ENCODE measurements at regions not wholly inside any gene's neighbourhood (a gene's known extent, or its start where the extent isn't known, plus 50 kb on each side); places are given as distances from the start of the nearest gene placed in this dataset.

DNA sequence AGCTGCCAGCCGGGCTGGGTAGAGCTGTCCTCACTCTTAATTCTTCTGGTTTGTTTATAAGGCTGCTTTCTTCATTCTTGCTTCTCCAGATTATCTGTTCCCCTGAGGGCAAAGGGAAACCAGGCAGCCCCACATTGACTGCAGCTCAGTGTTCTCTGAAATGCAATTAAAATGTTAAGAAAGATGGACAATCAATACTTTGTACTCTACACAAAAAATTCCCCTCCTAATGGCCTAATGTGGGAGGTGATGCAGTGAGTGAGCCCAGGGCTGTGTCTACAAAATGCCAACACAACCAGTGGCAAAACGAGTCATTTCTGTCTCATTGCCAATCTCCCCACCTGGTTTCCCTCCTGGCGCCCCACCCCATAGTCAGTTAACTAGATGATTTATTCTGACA is 541.7 kb upstream of the RAB6C start:
- TF ChIP-seq, protein P1, sequence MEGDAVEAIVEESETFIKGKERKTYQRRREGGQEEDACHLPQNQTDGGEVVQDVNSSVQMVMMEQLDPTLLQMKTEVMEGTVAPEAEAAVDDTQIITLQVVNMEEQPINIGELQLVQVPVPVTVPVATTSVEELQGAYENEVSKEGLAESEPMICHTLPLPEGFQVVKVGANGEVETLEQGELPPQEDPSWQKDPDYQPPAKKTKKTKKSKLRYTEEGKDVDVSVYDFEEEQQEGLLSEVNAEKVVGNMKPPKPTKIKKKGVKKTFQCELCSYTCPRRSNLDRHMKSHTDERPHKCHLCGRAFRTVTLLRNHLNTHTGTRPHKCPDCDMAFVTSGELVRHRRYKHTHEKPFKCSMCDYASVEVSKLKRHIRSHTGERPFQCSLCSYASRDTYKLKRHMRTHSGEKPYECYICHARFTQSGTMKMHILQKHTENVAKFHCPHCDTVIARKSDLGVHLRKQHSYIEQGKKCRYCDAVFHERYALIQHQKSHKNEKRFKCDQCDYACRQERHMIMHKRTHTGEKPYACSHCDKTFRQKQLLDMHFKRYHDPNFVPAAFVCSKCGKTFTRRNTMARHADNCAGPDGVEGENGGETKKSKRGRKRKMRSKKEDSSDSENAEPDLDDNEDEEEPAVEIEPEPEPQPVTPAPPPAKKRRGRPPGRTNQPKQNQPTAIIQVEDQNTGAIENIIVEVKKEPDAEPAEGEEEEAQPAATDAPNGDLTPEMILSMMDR (IDR thresholded peaks at IDR 0.05; ENCODE audit: insufficient read depth, low read depth, low read length), result no peak
- DNase-seq (ENCODE audit: low read depth), result no peak
- H3K4me3 ChIP-seq (ENCODE audit: low read depth, low read length), result no peak overlapping the region

DNA sequence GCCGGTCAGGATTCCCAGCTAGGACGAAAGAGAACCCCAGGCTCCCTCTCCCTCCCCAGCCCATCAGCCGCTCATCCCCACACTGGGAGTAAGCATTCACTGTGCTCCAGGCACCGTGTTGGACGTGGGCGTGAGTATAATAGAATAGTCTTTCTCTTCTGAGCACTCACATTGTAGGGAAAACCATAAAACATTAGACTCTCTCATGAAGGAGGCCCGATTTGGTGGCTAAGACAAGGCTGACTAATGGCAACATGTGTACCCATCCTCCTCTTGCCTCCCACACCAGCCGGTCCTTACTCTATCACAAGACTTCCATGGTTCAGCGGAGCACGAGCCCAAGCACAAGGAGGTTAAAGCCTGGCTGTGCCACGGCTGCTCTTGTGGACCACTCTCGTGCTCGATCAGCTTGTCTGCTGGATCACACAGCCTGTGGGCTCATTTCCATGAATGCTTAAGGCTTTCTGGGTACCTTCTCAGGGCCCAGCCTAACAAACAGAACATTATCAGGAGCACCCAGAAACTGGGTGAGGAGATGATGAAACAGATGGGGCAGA is 540.9 kb upstream of the RAB6C start:
- no peak overlapping the region for H3K4me3 ChIP-seq (ENCODE audit: low read depth, low read length)
- TF ChIP-seq, protein P1 (IDR thresholded peaks at IDR 0.05; ENCODE audit: insufficient read depth, low read depth, low read length), result no peak
- no peak for DNase-seq (ENCODE audit: low read depth)

DNA sequence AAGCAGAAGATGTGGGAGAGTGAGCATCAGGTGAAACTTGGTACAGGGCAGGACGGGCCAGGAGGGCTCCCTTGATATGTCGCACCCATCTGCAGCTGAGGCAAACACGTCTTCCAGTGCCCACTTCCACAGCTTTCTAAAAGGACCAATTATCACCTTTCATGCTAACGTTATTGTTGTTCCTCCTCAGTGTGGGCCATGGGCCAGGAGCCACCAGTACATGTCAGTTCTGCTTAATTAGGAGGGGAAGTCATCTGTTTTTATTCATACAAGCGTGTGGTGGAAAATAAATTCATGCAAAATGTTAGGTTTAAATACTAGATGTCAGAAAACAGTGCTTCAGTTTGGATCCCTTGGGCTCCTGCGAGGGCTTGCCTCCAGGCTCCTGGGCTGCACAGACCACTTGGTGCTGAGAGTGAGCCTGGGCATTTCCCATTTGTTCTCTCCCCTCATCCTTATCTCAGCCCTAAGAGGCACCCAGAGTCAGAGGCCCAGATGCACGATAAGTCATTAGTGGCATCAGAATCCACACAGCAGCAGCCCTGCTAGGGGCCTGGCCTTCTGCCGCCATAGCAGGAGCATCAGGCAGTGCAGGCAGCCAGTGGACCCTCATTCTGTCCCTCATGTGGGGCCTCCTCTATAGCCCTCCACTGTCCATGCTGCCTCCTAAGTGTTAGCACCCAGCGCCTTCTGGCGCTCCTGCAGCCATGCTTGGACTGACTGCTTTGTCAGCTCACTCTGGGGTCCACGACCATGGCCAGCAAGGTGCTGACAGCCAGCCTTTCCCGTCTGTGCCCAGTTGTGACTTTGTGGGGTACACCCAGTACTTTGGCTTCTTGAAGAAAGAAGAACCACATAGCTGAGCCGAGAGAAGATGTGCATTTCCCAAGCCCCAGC is 539.8 kb upstream of the RAB6C start:
- TF ChIP-seq, protein P1 (IDR thresholded peaks at IDR 0.05; ENCODE audit: insufficient read depth, low read depth, low read length), result no peak
- no peak overlapping the region for H3K4me3 ChIP-seq (ENCODE audit: low read depth, low read length)
- no peak for DNase-seq (ENCODE audit: low read depth)

DNA sequence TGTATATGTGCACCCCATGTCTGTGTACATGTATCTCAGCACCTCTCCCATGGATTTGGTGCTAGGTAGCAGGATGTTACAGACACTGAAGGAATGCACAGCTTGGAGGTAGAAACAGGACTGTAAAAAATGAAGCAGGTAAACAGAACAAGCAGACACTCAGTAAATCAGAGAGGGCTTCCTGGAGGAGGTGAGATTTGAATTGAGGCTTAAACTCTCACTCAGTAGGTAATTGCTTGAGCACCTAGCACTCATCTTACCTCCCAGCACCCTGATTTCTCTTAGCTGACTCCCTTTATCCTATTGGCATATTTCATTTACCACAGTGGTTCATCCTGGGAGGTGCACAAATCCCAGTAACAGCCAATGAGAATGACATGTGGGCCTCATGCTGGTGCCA is 537.9 kb upstream of the RAB6C start:
- H3K4me3 ChIP-seq (ENCODE audit: low read depth, low read length), result no peak overlapping the region
- TF ChIP-seq, protein P1 (IDR thresholded peaks at IDR 0.05; ENCODE audit: insufficient read depth, low read depth, low read length), result no peak
- no peak for DNase-seq (ENCODE audit: low read depth)

DNA sequence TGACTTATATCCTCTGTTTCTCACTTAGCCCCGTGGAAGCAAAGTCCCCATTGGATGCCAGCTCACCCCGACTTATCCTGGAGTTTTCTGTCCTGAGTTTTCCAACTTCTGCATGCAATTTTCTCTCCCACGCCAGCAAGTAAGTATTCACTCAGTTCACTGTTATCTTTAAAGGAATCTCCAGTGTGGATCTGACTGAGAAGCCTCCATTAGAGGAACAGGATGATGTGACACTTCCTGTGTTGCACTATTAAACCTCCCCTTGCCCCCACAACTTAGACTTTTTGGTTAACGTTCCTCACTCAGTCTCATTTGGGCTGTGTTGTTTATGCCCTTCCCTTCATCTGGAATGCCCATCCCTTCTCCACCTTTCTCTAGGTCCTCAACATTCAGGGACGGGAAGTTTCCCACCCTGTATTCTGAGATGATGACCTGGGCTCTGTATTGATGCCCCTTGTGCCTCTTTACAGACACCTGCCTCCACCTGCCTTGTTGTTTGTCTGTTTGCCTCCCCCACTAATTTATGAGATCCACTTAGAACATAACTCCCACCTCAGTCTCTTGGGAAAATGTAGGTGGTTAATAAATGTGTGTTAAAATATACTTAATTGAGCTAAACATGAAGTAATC is 536.1 kb upstream of the RAB6C start:
- no peak for DNase-seq (ENCODE audit: low read depth)
- TF ChIP-seq, protein P1 (IDR thresholded peaks at IDR 0.05; ENCODE audit: insufficient read depth, low read depth, low read length), result no peak
- no peak overlapping the region for H3K4me3 ChIP-seq (ENCODE audit: low read depth, low read length)

DNA sequence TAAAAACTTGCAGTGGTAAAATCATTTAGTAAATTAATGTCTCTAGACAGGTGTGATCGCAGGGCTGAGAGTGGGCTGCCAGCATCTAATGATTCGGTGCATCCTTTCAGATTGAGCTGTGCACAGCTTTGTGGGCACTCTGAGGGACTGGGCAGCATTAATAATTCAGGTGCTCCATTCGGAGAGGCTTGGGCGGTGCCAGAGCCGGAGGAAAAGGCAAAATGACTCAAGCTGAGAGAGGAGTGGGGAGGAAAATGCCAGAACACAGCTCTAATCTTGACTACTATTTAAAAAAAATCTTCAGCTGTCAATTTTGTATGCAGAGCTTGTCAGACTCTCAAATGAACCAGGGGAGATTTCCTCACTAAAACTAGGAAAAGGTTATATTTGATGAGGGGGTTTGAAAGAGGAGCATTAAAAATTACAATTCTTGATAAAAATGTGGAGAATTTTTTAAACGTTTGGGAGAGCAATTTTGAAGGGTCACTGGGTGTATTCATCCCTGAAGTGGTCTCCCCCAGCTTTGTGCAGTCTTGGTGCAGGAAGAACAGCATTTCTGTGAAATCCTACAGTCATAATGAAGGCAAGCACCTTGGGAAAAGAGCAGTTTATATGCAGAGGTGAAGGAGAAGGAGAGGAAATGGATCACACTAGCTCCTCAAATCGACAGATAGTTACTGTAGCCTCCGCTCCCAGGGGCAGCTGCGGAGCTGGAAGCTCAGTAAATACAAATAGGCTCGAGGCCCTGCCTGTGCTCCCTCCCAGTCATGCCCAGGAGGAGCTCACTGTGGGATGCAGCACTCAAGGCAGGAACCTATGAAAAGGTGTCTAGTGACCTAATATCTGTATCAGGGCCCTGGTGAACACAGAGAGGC is 535.4 kb upstream of the RAB6C start:
- TF ChIP-seq, protein P1 (IDR thresholded peaks at IDR 0.05; ENCODE audit: insufficient read depth, low read depth, low read length), result no peak
- no peak overlapping the region for H3K4me3 ChIP-seq (ENCODE audit: low read depth, low read length)
- no peak for DNase-seq (ENCODE audit: low read depth)

Data from fibroblast of villous mesenchyme (primary cell).